DND-41 (cell line): ENCODE measurements at regions not wholly inside any gene's neighbourhood (a gene's known extent, or its start where the extent isn't known, plus 50 kb on each side); places are given as distances from the start of the nearest gene placed in this dataset.
"Not testable (repeated sequence)": the region's sequence is repeated elsewhere in the genome, so short reads cannot be mapped to it uniquely, and the experiment has no call there.

Experiments
- EZH2 ChIP-seq: IDR thresholded peaks from 3 replicates; pipeline ENCODE4 v1.6.1; 2012; ENCODE audit warnings: borderline replicate concordance, low read depth, mild to moderate bottlenecking, moderate library complexity, low read length, inconsistent platforms; ENCODE audit not compliant: severe bottlenecking
- TF ChIP-seq, protein P1 (sequence below): IDR thresholded peaks from 2 replicates; pipeline ENCODE4 v1.5.1; 2012; ENCODE audit warnings: borderline replicate concordance, low read length, moderate library complexity, mild to moderate bottlenecking; ENCODE audit not compliant: poor library complexity, severe bottlenecking; ENCODE audit errors: extremely low read depth

DNA sequence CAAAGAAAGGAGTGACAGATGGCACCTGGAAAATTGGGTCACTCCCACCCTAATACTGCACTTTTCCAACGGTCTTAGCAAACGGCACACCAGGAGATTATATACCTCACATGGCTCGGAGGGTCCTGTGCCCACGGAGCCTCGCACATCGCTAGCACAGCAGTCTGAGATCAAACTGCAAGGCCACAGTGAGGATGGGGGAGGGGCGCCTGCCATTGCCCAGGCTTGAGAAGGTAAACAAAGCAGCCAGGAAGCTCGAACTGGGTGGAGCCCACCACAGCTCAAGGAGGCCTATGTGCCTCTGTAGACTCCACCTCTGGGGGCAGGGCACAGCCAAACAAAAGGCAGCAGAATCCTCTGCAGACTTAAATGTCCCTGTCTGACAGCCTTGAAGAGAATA, 1149.7 kb downstream of the DNAJB9 start:
- TF ChIP-seq, protein P1, sequence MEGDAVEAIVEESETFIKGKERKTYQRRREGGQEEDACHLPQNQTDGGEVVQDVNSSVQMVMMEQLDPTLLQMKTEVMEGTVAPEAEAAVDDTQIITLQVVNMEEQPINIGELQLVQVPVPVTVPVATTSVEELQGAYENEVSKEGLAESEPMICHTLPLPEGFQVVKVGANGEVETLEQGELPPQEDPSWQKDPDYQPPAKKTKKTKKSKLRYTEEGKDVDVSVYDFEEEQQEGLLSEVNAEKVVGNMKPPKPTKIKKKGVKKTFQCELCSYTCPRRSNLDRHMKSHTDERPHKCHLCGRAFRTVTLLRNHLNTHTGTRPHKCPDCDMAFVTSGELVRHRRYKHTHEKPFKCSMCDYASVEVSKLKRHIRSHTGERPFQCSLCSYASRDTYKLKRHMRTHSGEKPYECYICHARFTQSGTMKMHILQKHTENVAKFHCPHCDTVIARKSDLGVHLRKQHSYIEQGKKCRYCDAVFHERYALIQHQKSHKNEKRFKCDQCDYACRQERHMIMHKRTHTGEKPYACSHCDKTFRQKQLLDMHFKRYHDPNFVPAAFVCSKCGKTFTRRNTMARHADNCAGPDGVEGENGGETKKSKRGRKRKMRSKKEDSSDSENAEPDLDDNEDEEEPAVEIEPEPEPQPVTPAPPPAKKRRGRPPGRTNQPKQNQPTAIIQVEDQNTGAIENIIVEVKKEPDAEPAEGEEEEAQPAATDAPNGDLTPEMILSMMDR = not testable (repeated sequence)
- TF ChIP-seq EZH2 = not testable (repeated sequence)
